ENCODE measurements at regions not wholly inside any gene's neighbourhood (a gene's known extent, or its start where the extent isn't known, plus 50 kb on each side); places are given as distances from the start of the nearest gene placed in this dataset.

DNA sequence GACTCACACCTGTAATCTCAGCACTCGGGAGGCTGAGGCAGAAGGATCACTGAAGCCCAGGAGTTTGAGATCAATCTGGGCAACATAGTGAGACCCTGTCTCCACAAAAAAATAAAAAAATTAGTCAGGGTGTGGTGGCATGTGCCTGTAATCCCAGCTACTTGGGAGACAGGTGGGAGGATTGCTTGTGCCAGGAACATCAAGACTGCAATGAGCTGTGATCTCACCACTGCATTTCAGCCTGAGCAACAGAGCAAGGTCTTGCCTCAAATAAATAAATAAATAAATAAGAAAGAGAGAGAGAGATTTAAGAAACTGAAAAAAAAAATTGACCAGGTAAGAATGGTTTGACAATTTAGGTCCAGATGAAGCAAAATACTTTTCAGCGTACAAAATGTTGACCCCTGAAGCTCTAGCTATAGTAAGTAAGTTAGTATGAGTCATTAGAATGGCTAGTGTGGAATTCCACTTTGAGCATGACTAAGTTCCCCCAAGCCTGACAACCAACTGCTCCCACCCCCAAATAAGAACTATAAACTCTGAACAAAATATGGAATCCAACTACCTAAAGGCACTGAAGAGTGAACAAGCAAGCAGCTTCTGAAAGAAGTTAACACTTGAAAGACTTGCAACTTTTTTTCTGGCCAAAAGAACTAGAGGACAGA, 217.8 kb upstream of the TLE4 start:
- peak; percentile 27 to 92 for DNase-seq (ENCODE audit: low read depth in 2 of 2)
- no peaks in the 10 kb centered on the region for H3K9me3 ChIP-seq (ENCODE audit: control insufficient read depth, insufficient read depth, low read depth, low read length)
- no peaks in the 10 kb centered on the region for H3K36me3 ChIP-seq (ENCODE audit: control insufficient read depth, insufficient read depth, low read length)
- no peaks in the 10 kb centered on the region for H4K20me1 ChIP-seq (ENCODE audit: control insufficient read depth, extremely low read depth, insufficient read depth, low read length)
- TF ChIP-seq CTCF (conservative IDR thresholded peaks at IDR 0.05 in 1 of 2, IDR thresholded peaks at IDR 0.05 in 1 of 2; ENCODE audit: low read depth in 1 of 2, low read length in 2 of 2) (no peak), EZH2 (IDR thresholded peaks at IDR 0.05; ENCODE audit: low read length, missing control alignments) (no peak)
- no peak overlapping the region for H3K4me2 ChIP-seq (ENCODE audit: extremely low read depth, insufficient read depth, low read length)
- no peak overlapping the region for H3K4me3 ChIP-seq (replicated peaks in 1 of 4; ENCODE audit: control extremely low read depth in 1 of 4, insufficient read depth in 1 of 4, low read depth in 3 of 4, low read length in 4 of 4)
- H3K27ac ChIP-seq (ENCODE audit: insufficient read depth, low read length), result no peak overlapping the region
- no peaks in the 10 kb centered on the region for H3K27me3 ChIP-seq (ENCODE audit: control insufficient read depth, insufficient read depth, low read length)
- H3K79me2 ChIP-seq (ENCODE audit: control insufficient read depth, insufficient read depth, low read length), result no peaks in the 10 kb centered on the region
- H3K4me1 ChIP-seq (ENCODE audit: control insufficient read depth, extremely low read depth, insufficient read depth, low read length), result no peaks in the 10 kb centered on the region
- no peak overlapping the region for H3K9ac ChIP-seq (ENCODE audit: insufficient read depth, low read length)
- no peak overlapping the region for H2AFZ ChIP-seq (ENCODE audit: low read length)

- H3K4me1 ChIP-seq (ENCODE audit: control insufficient read depth, extremely low read depth, insufficient read depth, low read length), result no peaks in the 10 kb centered on the region
- H3K36me3 ChIP-seq (ENCODE audit: control insufficient read depth, insufficient read depth, low read length), result no peaks in the 10 kb centered on the region
- H3K27me3 ChIP-seq (ENCODE audit: control insufficient read depth, insufficient read depth, low read length), result no peaks in the 10 kb centered on the region
- no peak overlapping the region for H3K4me3 ChIP-seq (replicated peaks in 1 of 4; ENCODE audit: control extremely low read depth in 1 of 4, insufficient read depth in 1 of 4, low read depth in 3 of 4, low read length in 4 of 4)
- no peaks in the 10 kb centered on the region for H3K9me3 ChIP-seq (ENCODE audit: control insufficient read depth, insufficient read depth, low read depth, low read length)
- no peak overlapping the region for H2AFZ ChIP-seq (ENCODE audit: low read length)
- no peak overlapping the region for H3K9ac ChIP-seq (ENCODE audit: insufficient read depth, low read length)
- no peak for DNase-seq (ENCODE audit: low read depth in 2 of 2)
- no peak for TF ChIP-seq EZH2 (IDR thresholded peaks at IDR 0.05; ENCODE audit: low read length, missing control alignments)
- no peak for TF ChIP-seq CTCF (conservative IDR thresholded peaks at IDR 0.05 in 1 of 2, IDR thresholded peaks at IDR 0.05 in 1 of 2; ENCODE audit: low read depth in 1 of 2, low read length in 2 of 2)
- H4K20me1 ChIP-seq (ENCODE audit: control insufficient read depth, extremely low read depth, insufficient read depth, low read length), result no peaks in the 10 kb centered on the region
- H3K4me2 ChIP-seq (ENCODE audit: extremely low read depth, insufficient read depth, low read length), result no peak overlapping the region
- H3K27ac ChIP-seq (ENCODE audit: insufficient read depth, low read length), result no peak overlapping the region
- H3K79me2 ChIP-seq (ENCODE audit: control insufficient read depth, insufficient read depth, low read length), result no peaks in the 10 kb centered on the region
Observed at GRCh38 chr9:79357194-79357593, 214.6 kb upstream of the TLE4 start.

GRCh38 chr9:79357616-79358015, 214.1 kb upstream of the TLE4 start:
- no peak overlapping the region for H3K4me3 ChIP-seq (replicated peaks in 1 of 4; ENCODE audit: control extremely low read depth in 1 of 4, insufficient read depth in 1 of 4, low read depth in 3 of 4, low read length in 4 of 4)
- no peak overlapping the region for H3K27ac ChIP-seq (ENCODE audit: insufficient read depth, low read length)
- no peaks in the 10 kb centered on the region for H3K9me3 ChIP-seq (ENCODE audit: control insufficient read depth, insufficient read depth, low read depth, low read length)
- no peaks in the 10 kb centered on the region for H3K4me1 ChIP-seq (ENCODE audit: control insufficient read depth, extremely low read depth, insufficient read depth, low read length)
- no peaks in the 10 kb centered on the region for H3K79me2 ChIP-seq (ENCODE audit: control insufficient read depth, insufficient read depth, low read length)
- no peak overlapping the region for H3K4me2 ChIP-seq (ENCODE audit: extremely low read depth, insufficient read depth, low read length)
- no peak overlapping the region for H3K9ac ChIP-seq (ENCODE audit: insufficient read depth, low read length)
- no peaks in the 10 kb centered on the region for H3K36me3 ChIP-seq (ENCODE audit: control insufficient read depth, insufficient read depth, low read length)
- H3K27me3 ChIP-seq (ENCODE audit: control insufficient read depth, insufficient read depth, low read length), result no peaks in the 10 kb centered on the region
- H2AFZ ChIP-seq (ENCODE audit: low read length), result no peak overlapping the region
- H4K20me1 ChIP-seq (ENCODE audit: control insufficient read depth, extremely low read depth, insufficient read depth, low read length), result no peaks in the 10 kb centered on the region
- no peak for TF ChIP-seq CTCF (conservative IDR thresholded peaks at IDR 0.05 in 1 of 2, IDR thresholded peaks at IDR 0.05 in 1 of 2; ENCODE audit: low read depth in 1 of 2, low read length in 2 of 2)
- DNase-seq (ENCODE audit: low read depth in 2 of 2), result no peak
